ENCODE measurements at regions not wholly inside any gene's neighbourhood (a gene's known extent, or its start where the extent isn't known, plus 50 kb on each side); places are given as distances from the start of the nearest gene placed in this dataset.

- FAIRE-seq (no peak), DNase-seq (ENCODE audit: low spot score in 2 of 2) (no peak)
Observed at GRCh38 chr12:105935106-105935505, 203.6 kb downstream of the NUAK1 start.

GRCh38 chr12:105935981-105936380, 202.8 kb downstream of the NUAK1 start:
- DNase-seq (ENCODE audit: low spot score in 2 of 2) (no peak), FAIRE-seq (no peak)

- FAIRE-seq (no peak), DNase-seq (ENCODE audit: low spot score in 2 of 2) (no peak)
Observed at GRCh38 chr12:105936496-105936895, 202.3 kb downstream of the NUAK1 start.

- FAIRE-seq (no peak), DNase-seq (ENCODE audit: low spot score in 2 of 2) (no peak)
Observed at GRCh38 chr12:105937009-105937408, 201.7 kb downstream of the NUAK1 start.

DNA sequence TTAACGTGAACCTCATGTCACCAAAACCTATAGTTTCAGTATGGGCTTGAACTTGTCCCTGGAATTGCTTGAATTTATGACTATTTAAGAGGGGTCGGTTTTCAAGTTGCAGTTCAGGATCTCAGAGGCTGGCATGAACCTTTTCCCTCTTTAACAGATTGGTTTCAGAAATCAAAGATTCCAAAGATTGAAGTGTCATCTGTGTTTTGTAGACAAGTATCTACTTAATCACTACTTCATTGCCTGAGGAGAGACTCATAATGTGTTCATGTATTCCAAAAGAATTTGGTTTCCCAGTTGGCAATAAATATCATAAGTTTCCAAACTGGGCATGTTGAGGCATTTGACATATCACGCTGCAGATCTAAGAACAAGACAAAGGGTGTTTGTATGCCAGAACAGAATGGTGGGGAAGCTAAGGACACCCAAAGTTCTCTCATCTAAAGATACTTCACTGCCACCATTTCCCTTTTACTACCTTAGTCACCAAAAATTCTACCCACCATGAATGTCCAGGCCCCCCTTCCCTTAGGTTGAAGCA, 199.5 kb downstream of the NUAK1 start:
- FAIRE-seq: no peak
- no peak for DNase-seq (ENCODE audit: low spot score in 2 of 2)

DNA sequence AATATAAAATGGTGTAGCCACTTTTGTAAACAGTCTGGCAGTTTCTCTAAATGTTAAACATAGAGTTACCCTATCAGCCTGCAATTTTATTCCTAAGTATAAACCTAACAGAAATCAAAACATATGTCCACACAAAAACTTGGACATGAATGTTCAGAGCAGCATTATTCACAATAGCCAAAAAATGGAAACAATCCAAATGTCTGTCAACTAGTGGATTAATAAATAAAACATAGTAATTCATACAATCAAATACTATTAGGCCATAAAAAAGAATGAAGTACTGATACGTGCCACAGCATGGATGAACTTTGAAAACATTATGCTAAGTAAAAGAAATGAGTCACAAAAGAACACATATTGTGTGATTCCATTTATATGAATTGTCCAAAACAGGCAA, 196.5 kb downstream of the NUAK1 start:
- DNase-seq (ENCODE audit: low spot score in 2 of 2): no peak
- no peak for FAIRE-seq

DNA sequence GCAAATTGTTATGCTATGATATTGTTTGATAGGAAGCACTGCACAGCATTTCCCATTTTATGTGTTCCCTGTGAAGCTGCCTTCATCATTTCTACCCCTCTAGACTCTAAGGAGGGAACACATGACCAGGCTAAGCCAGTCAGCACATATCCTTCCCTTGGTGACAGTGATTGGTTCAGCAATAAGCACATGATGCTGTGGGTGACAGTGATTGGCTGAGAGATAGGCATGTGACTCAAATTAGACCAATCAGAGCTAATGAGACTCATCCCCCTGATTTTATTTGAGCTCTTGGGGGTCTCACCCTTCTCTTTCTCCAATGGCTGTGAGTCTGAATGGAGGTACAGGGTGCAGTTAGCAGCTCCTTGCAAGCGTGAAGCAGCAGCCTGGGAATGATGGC, 195.2 kb downstream of the NUAK1 start:
- no peak for DNase-seq (ENCODE audit: low spot score in 2 of 2)
- no peak for FAIRE-seq

DNA sequence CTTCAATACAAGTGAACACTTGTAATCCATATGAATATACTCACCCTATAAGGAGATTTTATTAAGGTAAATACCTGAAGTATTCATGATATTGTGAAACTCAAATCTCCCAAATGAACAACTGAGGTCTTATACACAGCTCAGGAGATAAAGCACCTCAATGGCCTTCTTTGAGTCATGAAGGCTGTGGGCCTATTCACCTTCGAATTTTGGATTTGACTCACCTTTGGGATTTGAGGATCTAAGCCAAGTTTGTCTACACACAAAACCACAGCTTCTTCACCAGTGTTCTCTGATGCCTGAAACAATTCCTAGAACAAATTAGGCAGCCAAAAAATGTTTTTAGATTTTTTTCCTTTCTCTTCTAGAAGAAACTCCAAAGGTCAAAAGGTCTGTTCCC, 194.1 kb downstream of the NUAK1 start:
- no peak for FAIRE-seq
- no peak for DNase-seq (ENCODE audit: low spot score in 2 of 2)

DNA sequence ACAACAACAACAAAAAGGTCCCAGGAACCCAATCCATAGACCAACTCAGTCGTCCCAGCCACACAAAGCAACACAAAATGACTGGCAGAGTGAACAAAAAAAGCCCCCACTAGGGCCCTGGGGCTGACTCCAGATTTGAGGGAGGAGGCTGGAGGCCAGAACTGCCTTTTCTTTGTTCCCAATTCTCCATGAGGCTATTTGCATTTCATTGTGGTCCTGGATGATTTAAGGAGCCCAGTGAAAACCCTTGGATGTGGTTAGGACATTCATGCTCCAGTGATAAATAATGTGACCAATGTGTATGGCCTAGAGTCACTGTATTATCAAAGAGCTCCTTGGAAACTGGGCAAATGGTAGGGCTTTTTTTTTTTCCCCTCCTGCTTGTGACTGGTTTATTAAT, 192.9 kb downstream of the NUAK1 start:
- DNase-seq (ENCODE audit: low spot score in 2 of 2) (no peak), FAIRE-seq (no peak)

DNA sequence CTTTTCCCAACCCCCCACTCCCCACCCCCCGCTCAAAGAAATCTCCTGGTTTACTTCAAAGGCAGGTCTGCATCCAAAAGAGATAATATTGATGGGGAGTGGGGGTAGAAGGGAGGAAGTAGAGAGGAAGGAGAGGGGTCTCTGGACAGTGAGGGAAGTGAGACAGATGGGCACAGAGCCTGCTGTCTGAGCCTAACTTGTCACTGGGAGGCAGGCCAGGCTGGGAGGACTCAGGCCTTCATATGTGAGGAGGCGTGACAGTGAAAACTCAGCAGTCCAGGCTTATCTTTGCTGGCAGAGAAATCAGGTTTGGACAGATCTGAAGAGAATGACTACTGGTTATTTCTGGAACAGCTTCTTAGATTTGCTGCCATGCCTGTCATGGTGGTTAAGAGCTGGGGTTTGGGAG, 192.3 kb downstream of the NUAK1 start:
- DNase-seq (ENCODE audit: low spot score in 2 of 2) (no peak), FAIRE-seq (no peak)

GRCh38 chr12:105947906-105948305, 190.8 kb downstream of the NUAK1 start:
- no peak for FAIRE-seq
- DNase-seq (ENCODE audit: low spot score in 2 of 2): no peak

DNA sequence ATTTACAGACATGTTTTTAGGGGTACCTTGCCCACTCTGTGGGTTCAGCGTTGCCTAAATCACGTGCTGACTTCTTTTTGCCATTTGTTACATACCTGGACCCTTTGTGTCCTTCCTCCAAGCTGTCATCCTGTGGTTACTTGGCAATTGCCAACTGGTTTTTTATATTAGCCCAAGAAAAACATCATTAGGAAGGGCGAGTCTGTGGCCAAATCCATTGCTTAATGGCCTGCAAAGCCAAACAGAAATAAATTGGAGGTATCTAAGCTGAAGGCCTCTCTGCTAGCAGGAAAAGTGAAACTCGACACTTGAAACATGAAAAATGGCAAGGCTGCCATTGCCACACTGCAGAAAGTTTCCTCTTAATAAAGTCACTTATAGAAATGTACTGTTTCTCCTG, 190.4 kb downstream of the NUAK1 start:
- FAIRE-seq: no peak
- DNase-seq (ENCODE audit: low spot score in 2 of 2): no peak

DNA sequence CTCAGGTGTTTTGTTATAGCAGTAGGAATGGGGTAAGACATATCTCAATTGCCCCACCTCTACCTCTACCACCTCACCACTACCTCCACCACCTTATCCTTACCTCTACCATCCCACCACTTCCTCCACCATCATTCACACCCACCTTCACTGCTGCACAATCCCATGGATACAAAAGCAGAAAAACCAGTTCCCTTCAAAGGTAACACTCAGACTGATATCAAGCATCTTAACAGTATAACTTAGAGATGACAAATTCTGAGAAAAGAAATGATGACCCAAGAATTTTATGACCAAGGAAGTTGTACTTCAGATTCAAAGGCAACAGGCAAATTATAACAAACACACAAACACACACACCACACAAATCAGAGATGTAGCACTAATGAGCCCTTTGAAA, 189.4 kb downstream of the NUAK1 start:
- no peak for FAIRE-seq

DNA sequence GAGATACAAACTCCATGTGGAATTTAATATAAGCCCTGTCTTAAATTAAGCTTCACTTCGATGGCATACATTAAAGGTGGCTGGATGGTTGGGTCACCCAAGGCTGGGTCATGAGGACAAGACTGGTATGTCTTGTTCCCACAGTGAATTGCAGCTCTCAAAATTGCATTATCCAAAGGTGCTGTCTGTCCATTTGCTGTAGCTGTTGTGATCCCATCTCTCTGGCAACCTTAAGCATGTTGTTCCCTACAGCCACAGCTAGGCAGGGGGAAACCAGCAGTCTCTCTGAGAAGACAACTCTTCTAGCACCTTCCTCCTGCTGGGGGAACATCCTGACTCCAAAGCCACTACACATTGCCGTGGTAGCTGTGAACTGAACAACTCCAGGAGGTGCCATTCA, 187.0 kb downstream of the NUAK1 start:
- DNase-seq (ENCODE audit: low spot score in 2 of 2) (no peak), FAIRE-seq (no peak)

More for the DNA sequence above, 189.4 kb downstream of the NUAK1 start:
- DNase-seq (ENCODE audit: low spot score in 2 of 2): no peak

DNA sequence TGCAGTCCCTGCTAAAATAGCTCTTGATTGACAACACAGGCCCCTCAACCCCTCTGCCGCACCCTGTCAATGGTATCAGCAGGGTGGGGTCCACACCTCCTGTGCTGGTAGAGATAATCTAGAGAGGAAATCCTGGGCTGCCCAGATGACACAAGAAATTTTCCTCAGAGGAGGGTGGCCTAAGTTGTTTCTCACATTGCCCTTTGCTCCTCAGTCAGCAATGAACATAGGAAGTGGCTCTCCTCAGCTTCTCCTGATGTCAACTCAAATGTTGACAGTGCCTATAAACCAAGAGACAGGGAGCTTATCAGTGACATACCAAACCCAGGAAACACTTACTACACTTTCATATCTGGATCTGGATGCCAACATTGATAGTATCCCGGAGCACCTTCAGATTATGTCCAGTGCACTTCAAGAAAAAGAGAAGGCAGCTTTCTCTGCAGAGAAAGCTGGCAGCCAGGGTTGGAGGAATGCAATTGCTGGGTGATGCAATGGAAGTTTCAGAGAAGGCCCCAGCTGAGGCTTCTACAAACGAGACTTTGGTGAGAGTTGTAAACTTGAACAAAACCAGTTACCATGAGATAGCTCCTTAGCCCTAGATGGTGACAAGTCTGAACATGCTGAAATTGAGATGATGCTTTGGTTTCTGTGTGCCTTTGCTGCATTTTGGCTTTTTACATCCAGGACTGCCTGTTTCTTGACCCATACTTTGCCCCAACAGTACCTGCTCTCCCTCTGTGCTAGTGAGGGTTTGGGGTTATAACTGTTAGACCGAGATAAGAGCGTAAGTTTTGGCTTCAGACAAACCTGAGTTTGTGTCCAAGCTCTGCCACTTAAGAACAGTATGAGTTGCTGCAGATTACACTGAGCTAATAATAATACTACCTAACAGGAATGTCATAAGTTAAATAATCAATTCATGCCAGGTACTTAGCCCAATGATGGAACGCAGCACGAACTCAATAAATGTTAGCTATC, 183.5 kb downstream of the NUAK1 start:
- DNase-seq (ENCODE audit: low spot score in 2 of 2) (no peak), FAIRE-seq (no peak)

DNA sequence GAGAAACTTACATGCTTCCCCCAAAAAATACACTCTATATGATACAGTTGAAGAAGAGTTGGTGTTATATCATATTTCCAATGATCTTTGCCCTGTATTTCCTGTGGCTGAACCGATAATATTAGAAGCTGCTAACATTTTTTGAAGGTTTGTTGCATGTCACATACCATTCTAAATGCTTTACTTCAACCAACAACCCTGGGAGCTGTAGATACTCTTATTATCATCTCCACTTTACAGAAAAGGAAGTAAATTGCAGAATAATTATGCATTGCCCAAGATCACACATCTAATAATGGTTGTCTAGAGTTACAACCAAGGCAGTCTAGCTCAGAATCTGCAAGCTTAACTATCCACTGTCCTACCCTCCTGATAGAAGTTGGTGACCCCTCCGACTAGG, 182.8 kb downstream of the NUAK1 start:
- no peak for DNase-seq (ENCODE audit: low spot score in 2 of 2)
- no peak for FAIRE-seq

DNA sequence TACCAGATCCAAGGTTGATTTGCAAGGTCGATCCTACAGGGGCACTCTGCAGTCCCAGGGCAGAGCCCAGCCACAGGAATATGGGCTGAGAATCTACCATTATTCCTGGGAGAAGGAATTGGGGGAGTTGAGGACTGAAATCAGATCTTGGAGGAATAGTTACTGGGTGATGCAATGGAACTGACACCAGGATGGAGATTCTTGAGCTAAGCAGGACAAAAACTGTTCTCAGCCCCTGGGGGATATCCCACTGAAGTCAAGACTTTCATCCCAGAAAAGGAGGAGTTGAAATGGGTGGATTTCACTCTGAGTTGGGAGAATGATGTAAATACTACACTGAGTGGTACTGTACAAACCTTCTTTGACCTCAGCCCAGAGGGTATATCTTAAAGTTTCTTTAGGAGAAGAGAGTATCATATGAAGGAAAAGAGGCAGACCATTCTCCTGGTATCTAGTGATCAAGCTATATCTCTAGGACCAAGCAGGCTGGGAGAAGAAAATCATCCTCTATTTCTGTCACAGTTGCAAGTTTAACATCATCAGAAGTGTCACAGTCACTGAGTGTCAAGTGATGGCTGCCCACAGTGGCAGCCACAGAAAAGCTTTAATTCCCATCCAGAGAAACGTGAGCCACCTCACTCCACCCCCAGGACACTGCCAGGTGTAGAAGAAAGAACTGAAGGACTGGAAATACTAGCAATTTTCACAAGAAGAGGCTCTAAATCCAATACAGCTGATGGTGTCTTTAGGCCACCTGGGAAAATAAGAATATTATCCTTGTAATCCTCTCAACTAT, 181.9 kb downstream of the NUAK1 start:
- no peak for FAIRE-seq
- no peak for DNase-seq (ENCODE audit: low spot score in 2 of 2)

DNA sequence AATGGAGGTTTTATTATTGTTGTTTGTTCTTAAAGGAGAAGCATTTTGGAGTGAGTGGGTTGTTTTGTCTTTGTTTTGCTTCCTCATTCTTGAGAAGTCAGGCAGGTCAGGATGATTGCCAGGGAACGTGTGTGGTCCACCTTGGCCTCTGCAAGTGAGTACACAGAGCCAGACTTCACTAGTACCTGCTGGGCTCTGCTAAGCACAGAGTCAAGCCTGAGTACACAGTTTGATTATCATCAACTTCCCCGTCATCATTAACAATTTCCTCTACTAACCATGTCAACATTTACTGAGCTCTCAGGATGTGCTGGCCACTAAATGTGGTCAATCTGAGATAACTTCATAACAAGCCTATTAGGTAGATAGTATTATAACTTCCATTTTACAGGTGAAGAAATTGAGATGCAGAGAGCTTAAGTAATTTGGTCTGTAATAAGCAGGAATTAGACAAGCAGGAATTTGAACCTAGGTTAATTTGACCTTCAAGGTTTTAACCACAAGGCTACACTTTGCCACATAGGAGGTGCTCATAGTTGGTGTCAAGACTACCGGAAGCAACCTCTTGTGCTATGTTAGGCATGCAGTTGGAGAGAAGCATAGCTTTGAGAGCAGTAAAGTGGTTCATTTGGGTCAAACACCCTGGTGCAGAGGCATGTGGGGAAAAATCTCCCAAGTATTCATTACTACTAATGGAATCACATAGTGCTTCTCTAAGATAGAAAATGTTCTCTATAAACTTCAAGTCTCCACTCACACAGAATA, 178.3 kb downstream of the NUAK1 start:
- DNase-seq (ENCODE audit: low spot score in 2 of 2) (no peak), FAIRE-seq (no peak)

DNA sequence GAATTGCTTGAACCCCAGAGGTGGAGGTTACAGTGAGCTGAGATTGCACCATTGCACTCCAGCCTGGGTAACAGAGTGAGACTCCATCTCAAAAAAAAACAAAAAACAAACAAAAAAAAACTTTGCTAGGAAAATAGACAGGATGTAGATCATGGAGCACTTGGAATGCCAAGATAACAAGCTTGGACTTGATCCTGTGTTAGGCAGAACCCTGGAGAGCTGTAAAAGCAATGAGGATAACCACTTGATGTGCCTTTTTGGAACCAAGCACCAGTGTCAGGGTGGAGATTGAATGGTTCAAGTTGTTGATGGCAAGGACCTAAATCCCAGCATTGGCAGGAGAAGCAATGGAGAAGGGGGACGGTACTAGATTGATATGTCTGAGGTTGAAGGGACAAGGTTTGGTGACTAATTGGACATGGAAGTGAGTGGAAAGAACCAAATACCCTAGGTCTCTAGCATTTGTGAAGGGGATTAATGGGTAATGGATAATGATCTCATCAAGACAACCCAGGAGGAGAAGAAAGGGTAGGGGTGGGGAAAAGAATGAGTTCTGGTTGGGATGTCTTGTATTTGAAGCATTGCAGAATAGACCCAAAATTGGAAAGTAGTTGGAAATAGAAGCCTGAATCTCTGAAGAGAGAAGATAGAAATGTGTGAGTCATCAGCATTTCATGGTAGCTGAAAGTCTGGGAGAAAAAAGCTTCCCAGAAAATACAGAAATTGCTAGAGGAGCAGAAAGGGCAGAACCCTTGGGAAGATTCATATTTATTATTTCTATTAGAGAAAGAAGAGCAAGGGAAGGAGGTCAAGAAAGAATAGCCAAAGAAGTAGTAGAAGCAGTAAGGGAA, 176.7 kb downstream of the NUAK1 start:
- DNase-seq (ENCODE audit: low spot score in 2 of 2) (no peak), FAIRE-seq (no peak)

Data from frontal cortex (tissue), 3 donors.